HUES64 (cell line): ENCODE measurements at regions not wholly inside any gene's neighbourhood (a gene's known extent, or its start where the extent isn't known, plus 50 kb on each side); places are given as distances from the start of the nearest gene placed in this dataset.

ENCODE experiments used
- H3K27ac ChIP-seq: 2 replicates; pipeline ENCODE4 v1.7.0; 2013; ENCODE audit warnings: low read depth, low read length, inconsistent platforms
- H3K27me3 ChIP-seq: 2 replicates; pipeline ENCODE4 v1.6.1; 2013; ENCODE audit warnings: mild to moderate bottlenecking, low read length; ENCODE audit not compliant: insufficient read depth
- H3K36me3 ChIP-seq: 2 replicates; pipeline ENCODE4 v1.6.1; 2013; ENCODE audit warnings: mild to moderate bottlenecking, low read length; ENCODE audit not compliant: insufficient read depth
- H3K4me1 ChIP-seq: 2 replicates; pipeline ENCODE4 v1.6.1; 2013; ENCODE audit warnings: mild to moderate bottlenecking, low read length, moderate library complexity; ENCODE audit not compliant: insufficient read depth
- H3K4me3 ChIP-seq: 2 replicates; pipeline ENCODE4 v1.5.1; 2013; ENCODE audit warnings: mild to moderate bottlenecking, low read length, moderate library complexity
- H3K9ac ChIP-seq: 2 replicates; pipeline ENCODE4 v1.6.1; 2013; ENCODE audit warnings: mild to moderate bottlenecking, low read depth, low read length
- H3K9me3 ChIP-seq: 2 replicates; pipeline ENCODE4 v1.6.1; 2013; ENCODE audit warnings: low read depth, low read length; ENCODE audit not compliant: insufficient read depth
- WGBS: fragments of 150-250, 120-280 bp; methylation state at CpG from one replicate; pipeline ENCODE4 v1.1.7; 2013; ENCODE audit warnings: missing lambda C conversion rate; 5-methylcytosine and 5-hydroxymethylcytosine counted together

GRCh38 chr5:133905424-133905823 is 63.0 kb downstream of the C5orf15 start:
- Histone ChIP-seq H3K4me1 (no peaks in the 10 kb centered on the region), H3K4me3 (no peak overlapping the region), H3K9ac (no peak overlapping the region), H3K9me3 (no peaks in the 10 kb centered on the region), H3K27ac (no peak overlapping the region), H3K27me3 (no peaks in the 10 kb centered on the region), H3K36me3 (no peaks in the 10 kb centered on the region)
- WGBS: 88% methylated on average over 8 of the region's 8 CpGs

DNA sequence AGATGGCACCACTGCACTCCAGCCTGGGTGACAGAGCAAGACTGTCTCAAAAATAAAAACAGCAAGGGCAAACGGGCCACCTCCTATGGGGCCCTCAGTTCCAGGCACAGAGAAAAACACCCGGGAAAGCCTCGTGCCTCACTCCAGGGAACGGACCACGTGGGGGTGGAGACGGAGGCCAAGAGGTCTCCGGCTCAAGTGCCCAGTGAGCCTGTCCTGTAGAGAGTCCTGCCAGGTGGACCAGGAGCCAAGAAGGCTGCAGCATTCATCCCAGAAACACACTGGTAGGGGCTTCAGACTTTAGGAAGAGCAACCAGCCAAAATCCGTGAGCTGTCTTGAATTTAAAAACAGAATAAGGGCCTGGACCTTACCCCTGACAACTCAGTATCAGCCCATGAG is 63.8 kb downstream of the C5orf15 start:
- 91% methylated on average over 8 of the region's 8 CpGs for WGBS
- Histone ChIP-seq H3K4me1 (no peaks in the 10 kb centered on the region), H3K36me3 (no peaks in the 10 kb centered on the region), H3K27ac (no peak overlapping the region), H3K27me3 (no peaks in the 10 kb centered on the region), H3K9me3 (no peaks in the 10 kb centered on the region), H3K4me3 (no peak overlapping the region), H3K9ac (no peak overlapping the region)

DNA sequence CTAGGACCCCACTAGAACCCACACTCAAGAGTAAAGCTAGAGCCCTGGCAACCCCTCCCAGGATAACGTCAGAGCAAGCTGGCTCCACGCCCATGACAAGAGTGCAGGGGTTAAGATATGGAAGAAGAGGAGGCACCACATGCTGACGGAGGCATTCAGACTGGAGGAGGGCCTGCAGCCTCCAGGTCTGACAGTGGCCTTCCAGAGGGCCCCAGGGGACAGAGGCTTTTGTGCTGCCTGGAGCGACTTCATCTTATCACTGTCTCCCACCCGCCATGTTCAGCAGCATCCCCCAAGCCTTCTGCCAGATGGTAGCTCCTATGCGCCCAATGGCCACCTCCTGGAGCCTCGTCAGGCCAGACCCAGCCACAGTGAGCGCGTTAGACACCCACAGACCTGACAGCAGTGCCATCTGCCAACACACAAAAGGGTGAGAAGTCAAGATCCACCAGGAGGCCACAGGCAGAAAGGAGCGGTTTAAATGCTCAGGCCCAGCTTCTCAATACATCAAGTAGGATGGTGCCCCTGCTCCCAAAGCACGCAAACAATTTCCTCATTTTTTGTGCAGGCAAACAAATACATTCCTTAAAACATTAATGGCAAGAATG is 65.8 kb downstream of the C5orf15 start:
- Histone ChIP-seq H3K9me3 (no peaks in the 10 kb centered on the region), H3K27me3 (no peaks in the 10 kb centered on the region), H3K4me3 (no peak overlapping the region), H3K4me1 (no peaks in the 10 kb centered on the region), H3K36me3 (no peaks in the 10 kb centered on the region), H3K27ac (no peak overlapping the region), H3K9ac (no peak overlapping the region)
- WGBS: 91% methylated on average over 11 of the region's 11 CpGs

DNA sequence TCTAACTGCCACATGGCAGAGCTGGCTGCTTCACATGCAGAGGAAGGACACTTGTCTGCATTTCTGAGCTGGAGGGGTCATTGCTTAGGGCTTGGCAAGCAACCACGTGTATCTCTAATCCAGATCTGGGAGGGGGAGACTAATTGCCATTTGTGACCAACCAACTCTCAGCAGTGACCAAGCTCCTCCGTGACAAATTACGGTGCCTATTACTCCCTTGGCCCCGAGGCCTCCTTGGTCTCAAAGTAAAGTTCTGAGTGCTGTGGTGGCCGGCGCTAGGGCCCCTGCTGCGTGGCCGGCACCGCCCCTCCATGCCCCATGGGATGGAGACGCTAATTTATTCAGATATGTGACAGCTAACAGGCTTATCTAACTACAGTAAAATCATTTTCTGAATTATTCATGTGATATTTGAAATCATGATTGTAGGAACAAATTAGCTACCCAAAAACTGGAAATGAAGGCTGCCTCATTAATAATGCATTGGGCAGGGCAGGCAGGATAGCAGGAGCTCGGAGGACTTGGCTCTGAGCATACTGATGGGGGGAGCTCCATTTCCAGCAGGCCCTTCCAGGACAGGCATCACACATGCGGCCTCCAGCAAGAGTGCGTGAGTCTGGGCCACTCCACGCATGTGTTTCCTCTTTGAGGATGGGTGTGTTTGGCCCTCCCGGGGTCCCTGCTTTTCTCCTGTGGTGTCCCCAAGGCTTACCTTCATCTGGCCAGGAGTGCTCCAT is 67.7 kb downstream of the C5orf15 start:
- Histone ChIP-seq H3K27me3 (no peaks in the 10 kb centered on the region), H3K9ac (no peak overlapping the region), H3K4me1 (no peaks in the 10 kb centered on the region), H3K9me3 (no peaks in the 10 kb centered on the region), H3K27ac (no peak overlapping the region), H3K36me3 (no peaks in the 10 kb centered on the region), H3K4me3 (no peak overlapping the region)
- WGBS: 88% methylated on average over 14 of the region's 15 CpGs

DNA sequence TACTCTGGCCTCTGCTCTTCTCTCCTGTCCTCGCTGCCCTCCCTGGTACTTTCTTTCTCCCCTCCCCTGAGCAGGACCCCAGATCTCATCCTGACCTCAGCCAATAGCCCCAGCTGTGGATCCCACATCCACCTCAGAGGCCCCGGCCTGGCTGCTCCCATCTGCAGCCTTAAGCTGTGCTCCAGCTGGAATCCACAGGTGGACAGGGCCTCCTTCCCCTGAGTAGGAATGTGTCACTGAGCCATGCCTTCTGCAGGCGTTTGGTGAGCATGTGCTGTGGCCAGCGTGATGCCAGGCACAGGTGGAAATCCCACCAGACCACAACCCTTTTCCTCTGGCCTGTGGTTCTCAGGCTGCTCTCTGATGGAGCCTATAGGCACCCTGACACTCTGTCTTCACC is 68.9 kb downstream of the C5orf15 start:
- 90% methylated on average over 4 of the region's 4 CpGs for WGBS
- H3K36me3 ChIP-seq: no peaks in the 10 kb centered on the region
- no peak overlapping the region for H3K4me3 ChIP-seq
- H3K9me3 ChIP-seq: no peaks in the 10 kb centered on the region
- H3K9ac ChIP-seq: no peak overlapping the region
- H3K4me1 ChIP-seq: no peaks in the 10 kb centered on the region
- no peak overlapping the region for H3K27ac ChIP-seq
- H3K27me3 ChIP-seq: no peaks in the 10 kb centered on the region

GRCh38 chr5:133898440-133898839 is 70.0 kb downstream of the C5orf15 start:
- Histone ChIP-seq H3K27me3 (no peaks in the 10 kb centered on the region), H3K4me3 (no peak overlapping the region), H3K9ac (no peak overlapping the region), H3K9me3 (no peaks in the 10 kb centered on the region), H3K27ac (no peak overlapping the region), H3K4me1 (no peaks in the 10 kb centered on the region), H3K36me3 (no peaks in the 10 kb centered on the region)
- WGBS: 89% methylated on average over 2 of the region's 3 CpGs

DNA sequence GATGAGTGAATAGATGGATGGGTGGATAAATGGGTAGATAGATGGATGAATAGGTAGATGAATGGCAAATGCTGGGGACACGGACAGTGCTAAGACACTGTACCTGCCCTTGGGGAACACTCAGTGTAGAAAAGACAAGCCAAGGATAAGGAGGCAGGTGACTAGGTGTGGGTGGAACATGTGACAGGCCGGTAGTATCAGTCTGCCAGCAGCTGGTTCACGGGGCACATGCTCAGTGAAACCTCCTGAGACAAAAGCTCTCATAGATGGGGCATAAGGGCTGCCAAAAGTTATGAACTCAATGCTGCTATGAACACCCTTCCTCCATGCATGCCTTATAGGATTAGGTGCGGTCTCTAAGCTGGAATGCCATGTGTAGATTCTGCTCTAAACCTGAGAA is 71.0 kb downstream of the C5orf15 start:
- no peaks in the 10 kb centered on the region for H3K9me3 ChIP-seq
- no peaks in the 10 kb centered on the region for H3K27me3 ChIP-seq
- H3K4me1 ChIP-seq: no peaks in the 10 kb centered on the region
- H3K4me3 ChIP-seq: no peak overlapping the region
- WGBS: 92% methylated on average over 4 of the region's 4 CpGs
- H3K27ac ChIP-seq: no peak overlapping the region
- no peaks in the 10 kb centered on the region for H3K36me3 ChIP-seq
- no peak overlapping the region for H3K9ac ChIP-seq

DNA sequence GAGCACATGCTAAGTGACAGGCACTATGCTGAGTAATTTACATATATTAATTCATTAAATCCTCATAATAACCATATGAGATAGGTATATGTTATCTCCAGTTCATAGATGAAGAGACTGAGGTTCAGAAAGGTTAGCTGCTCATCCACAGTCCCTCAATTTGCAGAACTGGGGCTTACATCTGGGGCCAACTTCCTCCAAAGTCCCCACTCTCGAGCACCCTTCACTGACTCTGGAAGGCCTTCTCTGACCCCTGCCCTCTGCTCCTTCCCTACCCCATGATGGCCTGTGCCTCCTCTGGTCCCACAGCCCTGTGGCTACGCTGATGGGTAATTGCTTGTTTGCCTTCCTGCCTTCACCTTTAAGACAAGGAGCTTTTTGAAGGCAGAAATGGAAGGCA is 71.6 kb downstream of the C5orf15 start:
- Histone ChIP-seq H3K4me1 (no peaks in the 10 kb centered on the region), H3K27ac (no peak overlapping the region), H3K36me3 (no peaks in the 10 kb centered on the region), H3K27me3 (no peaks in the 10 kb centered on the region), H3K4me3 (no peak overlapping the region), H3K9me3 (no peaks in the 10 kb centered on the region), H3K9ac (no peak overlapping the region)
- 88% methylated on average over 2 of the region's 2 CpGs for WGBS

DNA sequence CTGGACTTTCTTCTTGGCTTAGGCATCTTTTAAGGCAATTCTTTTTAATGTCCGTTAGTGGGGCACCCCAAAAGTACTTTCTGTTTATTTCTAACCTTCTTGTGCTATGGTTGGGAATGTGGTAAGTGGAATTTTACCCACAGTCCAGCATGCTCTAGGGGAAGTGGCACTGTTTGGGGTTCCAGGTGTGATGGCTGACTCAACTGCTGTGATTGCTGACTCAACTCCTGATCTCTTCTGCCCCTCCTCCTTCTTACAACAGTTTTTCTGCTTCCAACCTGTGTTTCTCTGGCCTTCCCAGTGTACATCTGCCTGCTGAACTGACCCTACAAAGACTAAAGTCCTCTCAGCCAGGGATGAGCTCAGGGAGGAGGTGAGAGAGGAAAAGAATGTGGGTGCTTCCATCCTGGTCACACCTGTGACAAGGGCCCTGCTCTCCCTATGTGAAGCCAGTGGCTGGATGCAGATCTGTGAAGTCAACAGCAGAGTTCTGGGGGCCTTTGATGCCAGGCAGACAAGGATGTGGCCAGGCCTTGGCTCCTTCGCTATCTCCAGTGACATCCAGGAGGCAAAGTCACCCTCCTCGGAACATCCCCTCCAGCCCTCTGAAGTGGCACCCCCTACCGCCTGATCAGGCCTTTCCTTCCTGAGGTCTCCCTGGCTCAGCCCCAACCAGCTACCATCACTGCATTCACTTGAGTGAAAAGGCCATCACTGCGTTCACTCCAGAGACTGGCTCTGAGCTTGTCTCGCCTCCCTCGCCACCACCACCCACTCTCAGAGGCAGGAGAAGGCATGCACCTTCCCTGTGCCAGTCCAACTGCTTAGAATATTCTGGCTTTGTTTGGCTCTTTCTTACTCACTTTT is 72.2 kb downstream of the C5orf15 start:
- Histone ChIP-seq H3K4me1 (no peaks in the 10 kb centered on the region), H3K4me3 (no peak overlapping the region), H3K27me3 (no peaks in the 10 kb centered on the region), H3K9me3 (no peaks in the 10 kb centered on the region), H3K36me3 (no peaks in the 10 kb centered on the region), H3K9ac (no peak overlapping the region), H3K27ac (no peak overlapping the region)
- WGBS: 92% methylated on average over 7 of the region's 7 CpGs

GRCh38 chr5:133894143-133894542 is 74.3 kb downstream of the C5orf15 start:
- Histone ChIP-seq H3K9ac (no peak overlapping the region), H3K36me3 (no peaks in the 10 kb centered on the region), H3K27ac (no peak overlapping the region), H3K27me3 (no peaks in the 10 kb centered on the region), H3K4me3 (no peak overlapping the region), H3K9me3 (no peaks in the 10 kb centered on the region), H3K4me1 (no peaks in the 10 kb centered on the region)
- WGBS: 92% methylated on average over 5 of the region's 5 CpGs

DNA sequence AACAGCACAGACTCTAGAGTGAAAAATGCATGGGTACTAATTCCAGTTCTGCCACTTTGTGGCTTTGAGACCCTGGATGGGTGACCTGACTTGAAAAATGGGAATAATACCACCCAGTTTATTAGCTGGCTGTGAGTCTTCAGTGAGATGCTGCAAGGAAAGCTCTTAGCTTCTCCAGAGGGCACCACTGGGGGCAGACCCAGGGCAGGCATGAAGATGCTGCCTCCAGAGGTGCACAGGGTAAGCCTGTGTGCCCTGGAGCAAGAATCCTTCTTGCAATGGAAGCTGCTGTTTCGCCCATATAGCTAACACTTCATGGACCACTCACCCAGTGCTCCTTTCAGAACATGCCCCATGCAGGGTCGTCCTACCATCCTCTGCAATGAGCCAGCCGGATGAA is 75.7 kb downstream of the C5orf15 start:
- Histone ChIP-seq H3K9ac (no peak overlapping the region), H3K4me1 (no peaks in the 10 kb centered on the region), H3K27ac (no peak overlapping the region), H3K36me3 (no peaks in the 10 kb centered on the region), H3K27me3 (no peaks in the 10 kb centered on the region), H3K4me3 (no peak overlapping the region), H3K9me3 (no peaks in the 10 kb centered on the region)
- 92% methylated on average over 3 of the region's 3 CpGs for WGBS
